K562 (cell line): ENCODE measurements at regions not wholly inside any gene's neighbourhood (a gene's known extent, or its start where the extent isn't known, plus 50 kb on each side); places are given as distances from the start of the nearest gene placed in this dataset.

Source experiments
- ATAC-seq: fragments of 200-7000 bp; cut with Tn5 transposase; 3 replicates; pipeline ENCODE4 v1.9.1; 2020; ENCODE audit warnings: moderate library complexity
- BruUV-seq: library from RNA; stranded (reverse); fragments of 400-500 nt; replicated peaks from 2 replicates; lab custom pipeline; 2021; lab: Mats Ljungman, UMichigan
- CTCF ChIA-PET: fragments of 300-600 bp; formaldehyde crosslinking; extraction: SDS; loops from one replicate; lab custom pipeline; 2021; ENCODE audit warnings: low intra/inter-chr PET ratio; lab: Yijun Ruan, JAX
- POLR2A ChIA-PET: fragments of 300-600, 350-650 bp; sonication (Branson Sonifier 250); formaldehyde crosslinking; extraction: SDS; loops from one replicate; lab custom pipeline; 2021; ENCODE audit warnings: antibody characterized with exemption, inconsistent platforms; lab: Yijun Ruan, JAX
- DNase-seq, 4 experiments: peaks; one replicate each; pipeline versions ENCODE4 v3.0.0 to v3.0.0-alpha.2; 2011 to 2018; ENCODE audit warnings: low spot score in 3 of 4, mixed read lengths in 3 of 4; ENCODE audit errors: extremely low read depth in 1 of 4
- FAIRE-seq: peaks from 2 replicates; lab custom pipeline; 2011; peaks lifted over from hg19 to GRCh38; lab: Jason Lieb, UNC
- H2AFZ ChIP-seq: 2 replicates; pipeline ENCODE4 v1.6.0; 2011; ENCODE audit warnings: low read depth, low read length, control low read depth, inconsistent platforms
- H3K27ac ChIP-seq: fragments of 200-600 bp; 3 replicates; pipeline ENCODE4 v1.8.0; 2011; ENCODE audit warnings: low read depth, mild to moderate bottlenecking, control low read depth, inconsistent platforms, low read length, moderate library complexity, mixed read lengths; ENCODE audit errors: extremely low read depth
- H3K27me3 ChIP-seq, 2 experiments: fragments of 300-600 bp in 1 of 2; 2 replicates in 1 of 2; 3 replicates in 1 of 2; pipeline versions ENCODE4 v1.6.0 to v1.8.0; 2011; ENCODE audit warnings: inconsistent platforms in 2 of 2, low read length in 2 of 2, mild to moderate bottlenecking in 1 of 2, mixed read lengths in 1 of 2, moderate library complexity in 1 of 2; ENCODE audit not compliant: control insufficient read depth in 2 of 2, insufficient read depth in 2 of 2
- H3K36me3 ChIP-seq: fragments of 300-600 bp; 3 replicates; pipeline ENCODE4 v1.8.0; 2011; ENCODE audit warnings: mild to moderate bottlenecking, low read length, inconsistent platforms; ENCODE audit not compliant: control insufficient read depth, insufficient read depth
- H3K4me1 ChIP-seq, 2 experiments: fragments of 200-600 bp in 1 of 2; replicated peaks in 1 of 2; 2 replicates in 1 of 2; 3 replicates in 1 of 2; pipeline versions ENCODE4 v1.5.1 to v1.8.0; 2011; ENCODE audit warnings: inconsistent platforms in 2 of 2, low read length in 2 of 2, mild to moderate bottlenecking in 1 of 2, mixed read lengths in 1 of 2, moderate library complexity in 1 of 2; ENCODE audit not compliant: control insufficient read depth in 2 of 2, insufficient read depth in 2 of 2
- H3K4me2 ChIP-seq: 2 replicates; pipeline ENCODE4 v1.6.1; 2011; ENCODE audit warnings: low read length, control low read depth, inconsistent platforms, mixed read lengths; ENCODE audit not compliant: insufficient read depth
- H3K4me3 ChIP-seq: fragments of 200-600 bp; sonication (generic), shearing (Covaris generic); 2 replicates; pipeline ENCODE4 v1.5.1; 2016; ENCODE audit warnings: control low read depth, inconsistent platforms
- H3K79me2 ChIP-seq: fragments of 200-600 bp; 3 replicates; pipeline ENCODE4 v1.8.0; 2011; ENCODE audit warnings: low read length, inconsistent platforms; ENCODE audit not compliant: control insufficient read depth, insufficient read depth
- H3K9ac ChIP-seq, 2 experiments: 2 replicates each; pipeline versions ENCODE4 v1.6.0 to v1.6.1; 2011; ENCODE audit warnings: low read depth in 2 of 2, low read length in 2 of 2, control low read depth in 1 of 2, inconsistent platforms in 1 of 2, mild to moderate bottlenecking in 1 of 2, mixed read lengths in 1 of 2; ENCODE audit not compliant: insufficient read depth in 1 of 2
- H3K9me1 ChIP-seq: one replicate; pipeline ENCODE4 v1.6.0; 2011; ENCODE audit warnings: inconsistent platforms, mild to moderate bottlenecking, low read length, moderate library complexity; ENCODE audit not compliant: control insufficient read depth, insufficient read depth
- H3K9me3 ChIP-seq: replicated peaks from 2 replicates; pipeline ENCODE4 v1.5.1; 2011; ENCODE audit warnings: low read depth, low read length, inconsistent platforms; ENCODE audit not compliant: control insufficient read depth, insufficient read depth
- H4K20me1 ChIP-seq: replicated peaks from 2 replicates; pipeline ENCODE4 v1.6.1; 2011; ENCODE audit warnings: low read length, inconsistent platforms, mixed read lengths; ENCODE audit not compliant: control insufficient read depth, insufficient read depth
- ARID2 ChIP-seq: fragments of 450-650 bp; IDR thresholded peaks from 2 replicates; pipeline ENCODE4 v1.6.1; 2017; ENCODE audit warnings: antibody characterized with exemption, mild to moderate bottlenecking
- BRD4 ChIP-seq: fragments of 200-600 bp; sonication (generic); IDR thresholded peaks from 2 replicates; pipeline ENCODE4 v1.6.1; 2017; ENCODE audit warnings: inconsistent platforms
- CTCFL ChIP-seq: IDR thresholded peaks from 2 replicates; pipeline ENCODE4 v1.6.1; 2011; ENCODE audit warnings: borderline replicate concordance, low read depth, mild to moderate bottlenecking, moderate library complexity, low read length; ENCODE audit not compliant: insufficient read depth, poor library complexity, severe bottlenecking
- E4F1 ChIP-seq: fragments of 250-450 bp; sonication (Bioruptor Pico); IDR thresholded peaks from 2 replicates; pipeline ENCODE4 v1.5.0; 2021; ENCODE audit warnings: mild to moderate bottlenecking, borderline replicate concordance
- HES1 ChIP-seq: fragments of 450-650 bp; IDR thresholded peaks from 2 replicates; pipeline ENCODE4 v1.6.1; 2016; ENCODE audit warnings: low read depth, mild to moderate bottlenecking, moderate library complexity
- HINFP ChIP-seq: fragments of 450-650 bp; conservative IDR thresholded peaks from 2 replicates; pipeline ENCODE4 v1.6.1; 2016; ENCODE audit warnings: missing genetic modification characterization, low read depth, mild to moderate bottlenecking, control low read depth, missing compliant biosample characterization
- HNRNPL ChIP-seq: fragments of 200-400 bp; formaldehyde crosslinking; IDR thresholded peaks from 2 replicates; pipeline ENCODE4 v1.6.1; 2017; ENCODE audit warnings: low read depth, mild to moderate bottlenecking, low read length
- KLF10 ChIP-seq: fragments of 250-450 bp; sonication (Bioruptor Pico); IDR thresholded peaks from 2 replicates; pipeline ENCODE4 v1.6.1; 2021; ENCODE audit warnings: matching md5 sums
- MYBL2 ChIP-seq, 2 experiments: fragments of 450-650 bp in 1 of 2; sonication (generic) in 1 of 2; formaldehyde crosslinking in 1 of 2; IDR thresholded peaks; 2 replicates each; pipeline versions ENCODE4 v1.6.1 to v1.8.1; 2017 to 2022; ENCODE audit warnings: borderline replicate concordance in 1 of 2, inconsistent platforms in 1 of 2, low read depth in 1 of 2, mild to moderate bottlenecking in 1 of 2, missing genetic modification reagents in 1 of 2, moderate library complexity in 1 of 2
- POLR2AphosphoS2 ChIP-seq: IDR thresholded peaks from 2 replicates; pipeline ENCODE4 v1.6.1; 2012; ENCODE audit warnings: low read length, improper control_type of control experiment
- POLR2H ChIP-seq: IDR thresholded peaks from 2 replicates; pipeline ENCODE4 v1.6.1; 2016; ENCODE audit warnings: missing genetic modification characterization, low read depth, mild to moderate bottlenecking, control low read depth, missing compliant biosample characterization, moderate library complexity
- PTBP1 ChIP-seq: fragments of 200-400 bp; formaldehyde crosslinking; IDR thresholded peaks from 2 replicates; pipeline ENCODE4 v1.6.1; 2017; ENCODE audit warnings: low read depth, low read length
- SLC30A9 ChIP-seq: fragments of 250-450 bp; sonication (Bioruptor Pico); IDR thresholded peaks from 2 replicates; pipeline ENCODE4 v1.8.0; 2022; ENCODE audit warnings: mild to moderate bottlenecking, moderate library complexity
- THRAP3 ChIP-seq: fragments of 450-650 bp; IDR thresholded peaks from 2 replicates; pipeline ENCODE4 v1.6.1; 2016; ENCODE audit warnings: mild to moderate bottlenecking, inconsistent platforms, borderline replicate concordance
- ZNF23 ChIP-seq: fragments of 250-450 bp; sonication (Bioruptor Pico); IDR thresholded peaks from 2 replicates; pipeline ENCODE4 v1.4.0; 2020; ENCODE audit warnings: mild to moderate bottlenecking
- ZNF583 ChIP-seq: fragments of 250-450 bp; sonication (Bioruptor Pico); IDR thresholded peaks from 2 replicates; pipeline ENCODE4 v1.4.0; 2020
- WGBS: fragments of 100-300 bp; shearing (Covaris generic); methylation state at CpG from one replicate; pipeline ENCODE4 v1.1.6; 2016; ENCODE audit warnings: low coverage, mixed read lengths; ENCODE audit not compliant: insufficient coverage; ENCODE audit errors: missing lambda C conversion rate; 5-methylcytosine and 5-hydroxymethylcytosine counted together
- in situ Hi-C: fragments of 300-500 bp; cut with MboI; formaldehyde crosslinking; loops from 4 replicates; pipeline ENCODE4 v1.15.0; 2018; ENCODE audit warnings: inconsistent platforms, mixed read lengths
- intact Hi-C: fragments of 100-400 bp; cut with micrococcal nuclease; formaldehyde crosslinking; loops from 2 replicates; pipeline ENCODE4 v1.14.2; 2022

GRCh38 chr1:143666851-143667250 lies 304.9 kb downstream of the FAM72C start (continued):
- TF ChIP-seq HINFP (tag): no peak
- TF ChIP-seq POLR2H (tag): peak; percentile 74
- no peak for TF ChIP-seq THRAP3
- no peak for TF ChIP-seq ARID2

GRCh38 chr1:143665606-143666005 lies 306.2 kb downstream of the FAM72C start:
- no peak for FAIRE-seq
- H3K4me3 ChIP-seq: no peak overlapping the region
- TF ChIP-seq BRD4 (no peak), HNRNPL (no peak), KLF10 (CRISPR knock-in tag) (no peak), ZNF23 (no peak), HES1 (no peak), E4F1 (CRISPR knock-in tag) (no peak), ZNF583 (CRISPR knock-in tag) (no peak), SLC30A9 (no peak), PTBP1 (no peak), POLR2AphosphoS2 (no peak), CTCFL (no peak), MYBL2 (IDR thresholded peaks at IDR 0.05; ENCODE audit: low read depth) (no peak), MYBL2 (CRISPR knock-in tag; IDR thresholded peaks at IDR 0.05; ENCODE audit: borderline replicate concordance) (no peak)

More at GRCh38 chr1:143665606-143666005, 306.2 kb downstream of the FAM72C start:
- no peaks in the 10 kb centered on the region for H3K9me1 ChIP-seq
- CTCF ChIA-PET: no interaction called here
- H3K4me2 ChIP-seq: no peak overlapping the region
- ATAC-seq (no peak), DNase-seq (no peak)
- H4K20me1 ChIP-seq: no peaks in the 10 kb centered on the region
- in situ Hi-C loops (no loop called here), intact Hi-C loops (no loop called here)
- POLR2A ChIA-PET: no interaction called here
- H2AFZ ChIP-seq: no peak overlapping the region
- H3K27ac ChIP-seq: no peak overlapping the region
- no peaks in the 10 kb centered on the region for H3K9me3 ChIP-seq
- WGBS: 1% methylated on average over 8 of the region's 9 CpGs
- no peaks in the 10 kb centered on the region for H3K36me3 ChIP-seq
- BruUV-seq: no TSS peak
- peaks cover 2 to 41% of the 10 kb centered on the region in 2 experiments; a peak in 3 of 5 replicates for H3K27me3 ChIP-seq
- no peaks in the 10 kb centered on the region for H3K79me2 ChIP-seq
- no peak overlapping the region for H3K9ac ChIP-seq
- peaks cover 0 to 5% of the 10 kb centered on the region in 2 experiments; a peak in 2 of 5 replicates for H3K4me1 ChIP-seq
